Caki2 (cell line): ENCODE measurements at regions not wholly inside any gene's neighbourhood (a gene's known extent, or its start where the extent isn't known, plus 50 kb on each side); places are given as distances from the start of the nearest gene placed in this dataset.

Source experiments
- DNase-seq: peaks from one replicate; pipeline ENCODE4 v3.0.0-alpha.2; 2015; ENCODE audit warnings: low read depth
- in situ Hi-C: cut with HindIII; loops from 2 replicates; pipeline ENCODE4 v1.10.0; 2016; ENCODE audit warnings: low sequenced_read_pairs, low pct_unique_long_range_greater_than_20kb, mixed read lengths

GRCh38 chr13:97109256-97109655 lies 112.9 kb upstream of the MBNL2 start:
- no peak for DNase-seq
- in situ Hi-C loops = no loop called here

- in situ Hi-C loops = no loop called here
- peak; percentile 80 for DNase-seq
Measured at GRCh38 chr13:97109841-97110492, 112.2 kb upstream of the MBNL2 start.

- in situ Hi-C loops = no loop called here
- no peak for DNase-seq
Measured at GRCh38 chr13:97110936-97111335, 111.2 kb upstream of the MBNL2 start.

- in situ Hi-C loops = no loop called here
- DNase-seq = no peak
Measured at GRCh38 chr13:97111756-97112155, 110.4 kb upstream of the MBNL2 start.

- no peak for DNase-seq
- in situ Hi-C loops = no loop called here
Measured at GRCh38 chr13:97112446-97113152, 109.5 kb upstream of the MBNL2 start.

GRCh38 chr13:97113231-97114001 lies 108.7 kb upstream of the MBNL2 start:
- no peak for DNase-seq
- in situ Hi-C loops = no loop called here

- in situ Hi-C loops = no loop called here
- no peak for DNase-seq
Measured at GRCh38 chr13:97114651-97115050, 107.5 kb upstream of the MBNL2 start.

- in situ Hi-C loops = no loop called here
- no peak for DNase-seq
Measured at GRCh38 chr13:97116754-97117153, 105.4 kb upstream of the MBNL2 start.

GRCh38 chr13:97117388-97117910 lies 104.7 kb upstream of the MBNL2 start:
- in situ Hi-C loops = no loop called here
- no peak for DNase-seq

GRCh38 chr13:97119943-97120342 lies 102.2 kb upstream of the MBNL2 start:
- no peak for DNase-seq
- in situ Hi-C loops = no loop called here

- DNase-seq = no peak
- in situ Hi-C loops = no loop called here
Measured at GRCh38 chr13:97120346-97120745, 101.8 kb upstream of the MBNL2 start.

GRCh38 chr13:97120976-97121375 lies 101.2 kb upstream of the MBNL2 start:
- in situ Hi-C loops = no loop called here
- DNase-seq = no peak

- DNase-seq = no peak
- in situ Hi-C loops = no loop called here
Measured at GRCh38 chr13:97121894-97122293, 100.2 kb upstream of the MBNL2 start.

GRCh38 chr13:97122381-97122996 lies 99.6 kb upstream of the MBNL2 start:
- in situ Hi-C loops = no loop called here
- no peak for DNase-seq

- in situ Hi-C loops = no loop called here
- no peak for DNase-seq
Measured at GRCh38 chr13:97124206-97124605, 97.9 kb upstream of the MBNL2 start.

GRCh38 chr13:97124915-97125809 lies 97.0 kb upstream of the MBNL2 start:
- DNase-seq = no peak
- in situ Hi-C loops = no loop called here

GRCh38 chr13:97125810-97126738 lies 96.1 kb upstream of the MBNL2 start:
- in situ Hi-C loops = no loop called here

More at GRCh38 chr13:97125810-97126738, 96.1 kb upstream of the MBNL2 start:
- no peak for DNase-seq
